HepG2 (cell line): ENCODE measurements at regions not wholly inside any gene's neighbourhood (a gene's known extent, or its start where the extent isn't known, plus 50 kb on each side); places are given as distances from the start of the nearest gene placed in this dataset.

Experiments
- ATAC-seq: fragments of 200-7000 bp; cut with Tn5 transposase; 3 replicates; pipeline ENCODE4 v1.9.1; 2020; ENCODE audit warnings: mild to moderate bottlenecking, moderate library complexity
- BruUV-seq: library from RNA; stranded (reverse); fragments of 400-500 nt; replicated peaks from 2 replicates; lab custom pipeline; 2021; lab: Mats Ljungman, UMichigan
- CTCF ChIA-PET: fragments of 300-600 bp; formaldehyde crosslinking; extraction: SDS; loops from one replicate; lab custom pipeline; 2021; ENCODE audit warnings: low total read pairs, inconsistent platforms, low intra/inter-chr PET ratio; lab: Yijun Ruan, JAX
- POLR2A ChIA-PET: fragments of 350-600 bp; sonication (Branson Sonifier 250); formaldehyde crosslinking; loops from one replicate; lab custom pipeline; 2020; ENCODE audit warnings: antibody characterized with exemption, inconsistent platforms; lab: Yijun Ruan, JAX
- DNase-seq: peaks from one replicate; pipeline ENCODE4 v3.0.0-alpha.2; 2015; ENCODE audit warnings: low spot score
- FAIRE-seq: peaks from 3 replicates; lab custom pipeline; 2011; peaks lifted over from hg19 to GRCh38; lab: Jason Lieb, UNC
- H2AFZ ChIP-seq: one replicate; pipeline ENCODE4 v1.6.1; 2011; ENCODE audit warnings: low read length, inconsistent platforms
- H3K27ac ChIP-seq: fragments of 300-600 bp; 3 replicates; pipeline ENCODE4 v1.8.0; 2011; ENCODE audit warnings: mixed run types, mild to moderate bottlenecking, mixed read lengths, low read length, inconsistent platforms; ENCODE audit not compliant: insufficient read depth; ENCODE audit errors: extremely low read length
- H3K27me3 ChIP-seq, 2 experiments: fragments of 200-600 bp in 1 of 2; 2 replicates in 1 of 2; 3 replicates in 1 of 2; pipeline versions ENCODE4 v1.6.0 to v1.8.0; 2011; ENCODE audit warnings: low read length in 2 of 2, mild to moderate bottlenecking in 2 of 2, moderate library complexity in 2 of 2, inconsistent platforms in 1 of 2; ENCODE audit not compliant: insufficient read depth in 2 of 2, control insufficient read depth in 1 of 2
- H3K36me3 ChIP-seq, 2 experiments: fragments of 200-600 bp in 1 of 2; replicated peaks in 1 of 2; 2 replicates in 1 of 2; 3 replicates in 1 of 2; pipeline versions ENCODE4 v1.5.1 to v1.8.0; 2011; ENCODE audit warnings: low read length in 2 of 2, inconsistent platforms in 1 of 2; ENCODE audit not compliant: insufficient read depth in 2 of 2, control insufficient read depth in 1 of 2
- H3K4me1 ChIP-seq: 2 replicates; pipeline ENCODE4 v1.5.1; 2012; ENCODE audit warnings: low read length, inconsistent platforms; ENCODE audit not compliant: insufficient read depth
- H3K4me2 ChIP-seq: 2 replicates; pipeline ENCODE4 v1.6.0; 2011; ENCODE audit warnings: low read depth, low read length, inconsistent platforms
- H3K4me3 ChIP-seq, 3 experiments: fragments of 200-600 bp in 1 of 3; sonication (generic), shearing (Covaris generic) in 1 of 3; replicated peaks in 1 of 3; 2 replicates each; pipeline ENCODE4 v1.5.1; 2011 to 2016; ENCODE audit warnings: low read length in 3 of 3, inconsistent platforms in 2 of 3, low read depth in 2 of 3, mild to moderate bottlenecking in 2 of 3, control low read depth in 1 of 3, mixed read lengths in 1 of 3; ENCODE audit not compliant: insufficient read depth in 1 of 3
- H3K79me2 ChIP-seq: one replicate; pipeline ENCODE4 v1.6.1; 2011; ENCODE audit warnings: low read length, inconsistent platforms; ENCODE audit not compliant: insufficient read depth
- H3K9ac ChIP-seq: 2 replicates; pipeline ENCODE4 v1.6.0; 2011; ENCODE audit warnings: mild to moderate bottlenecking, low read depth, low read length, inconsistent platforms; ENCODE audit not compliant: insufficient read depth
- H3K9me3 ChIP-seq: 2 replicates; pipeline ENCODE4 v1.5.1; 2012; ENCODE audit warnings: mild to moderate bottlenecking, low read length
- H4K20me1 ChIP-seq: 2 replicates; pipeline ENCODE4 v1.6.0; 2011; ENCODE audit warnings: inconsistent platforms, mild to moderate bottlenecking, low read length, moderate library complexity; ENCODE audit not compliant: insufficient read depth
- FOXP1 ChIP-seq, 2 experiments: fragments of 450-650 bp in 1 of 2; IDR thresholded peaks; 2 replicates each; pipeline ENCODE4 v1.6.1; 2017 to 2018; ENCODE audit warnings: antibody characterized with exemption in 1 of 2
- KDM2A ChIP-seq: sonication (generic); formaldehyde crosslinking; IDR thresholded peaks from 2 replicates; pipeline ENCODE4 v1.4.0; 2020; ENCODE audit warnings: low read depth, missing genetic modification reagents, borderline replicate concordance
- MAFG ChIP-seq: sonication (generic); formaldehyde crosslinking; IDR thresholded peaks from 2 replicates; pipeline ENCODE4 v1.5.1; 2020; ENCODE audit warnings: mild to moderate bottlenecking, missing genetic modification reagents
- ONECUT2 ChIP-seq: sonication (generic); formaldehyde crosslinking; IDR thresholded peaks from 2 replicates; pipeline ENCODE4 v1.4.0; 2020; ENCODE audit warnings: missing genetic modification reagents
- PLRG1 ChIP-seq: fragments of 450-650 bp; conservative IDR thresholded peaks from 2 replicates; pipeline ENCODE4 v1.6.1; 2016
- POLR2AphosphoS5 ChIP-seq: IDR thresholded peaks from 2 replicates; pipeline ENCODE4 v1.6.1; 2012; ENCODE audit warnings: low read depth, low read length
- SAP130 ChIP-seq: IDR thresholded peaks from 2 replicates; pipeline ENCODE4 v1.6.1; 2016; ENCODE audit warnings: low read depth
- SIN3B ChIP-seq: fragments of 150-350 bp; IDR thresholded peaks from 2 replicates; pipeline ENCODE4 v1.6.1; 2014; ENCODE audit warnings: low read length
- SMARCE1 ChIP-seq: fragments of 450-650 bp; IDR thresholded peaks from 2 replicates; pipeline ENCODE4 v1.6.1; 2017; ENCODE audit warnings: borderline replicate concordance
- SNAI1 ChIP-seq: sonication (generic); formaldehyde crosslinking; IDR thresholded peaks from 2 replicates; pipeline ENCODE4 v1.5.0; 2020; ENCODE audit warnings: mild to moderate bottlenecking, missing genetic modification reagents, borderline replicate concordance
- SUZ12 ChIP-seq: fragments of 150-350 bp; IDR thresholded peaks from 2 replicates; pipeline ENCODE4 v1.6.1; 2014; ENCODE audit warnings: low read depth, low read length
- TAF15 ChIP-seq: fragments of 200-400 bp; formaldehyde crosslinking; IDR thresholded peaks from one replicate; pipeline ENCODE4 v1.6.1; 2018; ENCODE audit warnings: mild to moderate bottlenecking, low read depth, low read length; ENCODE audit not compliant: poor library complexity, severe bottlenecking
- ZNF383 ChIP-seq: sonication (generic); formaldehyde crosslinking; IDR thresholded peaks from 2 replicates; pipeline ENCODE4 v1.4.0; 2020; ENCODE audit warnings: missing genetic modification reagents, mild to moderate bottlenecking, borderline replicate concordance
- ZNF446 ChIP-seq: sonication (generic); formaldehyde crosslinking; IDR thresholded peaks from 2 replicates; pipeline ENCODE4 v1.5.0; 2020; ENCODE audit warnings: mild to moderate bottlenecking, missing genetic modification reagents
- ZNF512B ChIP-seq: sonication (generic); formaldehyde crosslinking; IDR thresholded peaks from 2 replicates; pipeline ENCODE4 v1.5.1; 2020; ENCODE audit warnings: missing genetic modification reagents, mild to moderate bottlenecking, borderline replicate concordance
- ZNF678 ChIP-seq: sonication (generic); formaldehyde crosslinking; IDR thresholded peaks from 2 replicates; pipeline ENCODE4 v1.4.0; 2020; ENCODE audit warnings: mild to moderate bottlenecking, missing genetic modification reagents
- ZNF784 ChIP-seq: sonication (generic); formaldehyde crosslinking; IDR thresholded peaks from 2 replicates; pipeline ENCODE4 v1.5.1; 2020; ENCODE audit warnings: missing genetic modification reagents, mild to moderate bottlenecking, borderline replicate concordance
- ZSCAN5A ChIP-seq: sonication (generic); formaldehyde crosslinking; IDR thresholded peaks from 2 replicates; pipeline ENCODE4 v1.8.0; 2022; ENCODE audit warnings: mild to moderate bottlenecking, missing genetic modification reagents, borderline replicate concordance
- WGBS: methylation state at CpG from one replicate; pipeline ENCODE4 v1.1.6; 2017; ENCODE audit warnings: low lambda C conversion rate; 5-methylcytosine and 5-hydroxymethylcytosine counted together
- in situ Hi-C: cut with HindIII; loops from 2 replicates; pipeline ENCODE4 v1.10.0; 2017; ENCODE audit warnings: low pct_unique_long_range_greater_than_20kb; ENCODE audit not compliant: extremely low pct_ligation_motif_present
- intact Hi-C: fragments of 100-400 bp; cut with micrococcal nuclease; formaldehyde crosslinking; loops from one replicate; pipeline ENCODE4 v1.10.0; 2022; ENCODE audit not compliant: unreplicated experiment

GRCh38 chr6:168181316-168181715 lies 102.3 kb upstream of the FRMD1 start:
- Histone ChIP-seq H3K9ac (no peak overlapping the region), H3K4me2 (no peak overlapping the region), H3K27ac (no peak overlapping the region), H3K79me2 (no peaks in the 10 kb centered on the region), H3K27me3 (peaks cover 10 to 71% of the 10 kb centered on the region in 2 experiments; a peak in 4 of 5 replicates), H3K4me1 (no peaks in the 10 kb centered on the region), H4K20me1 (no peaks in the 10 kb centered on the region), H3K4me3 (no peak overlapping the region), H2AFZ (no peak overlapping the region), H3K9me3 (no peaks in the 10 kb centered on the region), H3K36me3 (no peaks in the 10 kb centered on the region)
- no peak for ATAC-seq
- in situ Hi-C loops (no loop called here), intact Hi-C loops (no loop called here)
- no peak for FAIRE-seq
- no TSS peak for BruUV-seq
- ChIA-PET CTCF (no interaction called here), POLR2A (no interaction called here)
- 24% methylated on average over 5 of the region's 6 CpGs for WGBS
- DNase-seq, result no peak
- no peak for TF ChIP-seq SUZ12
- TF ChIP-seq ZNF678 (CRISPR knock-in tag), result no peak
- TF ChIP-seq POLR2AphosphoS5, result no peak
- TF ChIP-seq MAFG (CRISPR knock-in tag), result no peak
- no peak for TF ChIP-seq PLRG1
- no peak for TF ChIP-seq ZNF446
- no peak for TF ChIP-seq ZNF383 (CRISPR knock-in tag)
- no peak for TF ChIP-seq ZNF512B (CRISPR knock-in tag)
- no peak for TF ChIP-seq ZNF784 (CRISPR knock-in tag)
- TF ChIP-seq SIN3B, result no peak
- no peak for TF ChIP-seq FOXP1 (IDR thresholded peaks at IDR 0.05)
- TF ChIP-seq FOXP1 (CRISPR knock-in tag; IDR thresholded peaks at IDR 0.05), result no peak
- TF ChIP-seq ONECUT2 (CRISPR knock-in tag), result no peak
- TF ChIP-seq SMARCE1, result no peak
- TF ChIP-seq TAF15, result no peak
- TF ChIP-seq ZSCAN5A (CRISPR knock-in tag), result no peak
- no peak for TF ChIP-seq SNAI1
- TF ChIP-seq KDM2A (CRISPR knock-in tag), result no peak
- TF ChIP-seq SAP130, result no peak
